ENCODE measurements at regions not wholly inside any gene's neighbourhood (a gene's known extent, or its start where the extent isn't known, plus 50 kb on each side); places are given as distances from the start of the nearest gene placed in this dataset.

GRCh38 chr20:6664574-6664973, 102.9 kb upstream of the BMP2 start:
- FAIRE-seq (no peak), DNase-seq (ENCODE audit: low read depth in 1 of 2, low spot score in 2 of 2) (no peak)
- Histone ChIP-seq H3K79me2 (ENCODE audit: control insufficient read depth in 1 of 2, insufficient read depth in 2 of 2, low read length in 2 of 2) (no peaks in the 10 kb centered on the region), H2BK5ac (ENCODE audit: low read depth, low read length) (no peak overlapping the region), H2AFZ (ENCODE audit: low read length) (no peak overlapping the region), H3K23me2 (ENCODE audit: low read depth, low read length) (no peaks in the 10 kb centered on the region; the same call in 1 of the 2 replicates), H2BK120ac (replicated peaks; ENCODE audit: low read depth, low read length) (no peak overlapping the region), H4K8ac (ENCODE audit: extremely low read depth, insufficient read depth, low read length) (no peak overlapping the region), H3K27me3 (replicated peaks in 1 of 4; ENCODE audit: control insufficient read depth in 3 of 4, extremely low read depth in 1 of 4, insufficient read depth in 3 of 4, low read length in 3 of 4) (no peaks in the 10 kb centered on the region), H3K4me2 (ENCODE audit: insufficient read depth in 1 of 2, low read depth in 2 of 2, low read length in 2 of 2) (no peak overlapping the region), H3K4ac (replicated peaks; ENCODE audit: insufficient read length, low read depth, low read length) (no peak overlapping the region), H3K4me3 (ENCODE audit: extremely low read depth in 1 of 4, insufficient read depth in 2 of 4, low read depth in 3 of 4, low read length in 4 of 4) (no peak overlapping the region), H3K27ac (ENCODE audit: low read depth, low read length) (no peak overlapping the region), H2BK15ac (ENCODE audit: low read length) (no peak overlapping the region), H3K9me3 (ENCODE audit: insufficient read depth in 2 of 2, low read depth in 1 of 2, low read length in 1 of 2) (no peaks in the 10 kb centered on the region), H3K4me1 (replicated peaks in 1 of 4; ENCODE audit: control insufficient read depth in 3 of 4, insufficient read depth in 4 of 4, low read length in 3 of 4) (0 out of 7 replicates have a peak, but pooled peaks cover 0 to 5% (median 0%) of the 10 kb centered on the region in 4 experiments), H4K91ac (replicated peaks; ENCODE audit: insufficient read length, low read length) (no peak overlapping the region), H2AK5ac (ENCODE audit: low read depth, low read length) (no peak overlapping the region), H3K14ac (ENCODE audit: insufficient read length) (no peak overlapping the region), H4K5ac (ENCODE audit: insufficient read length, low read depth, low read length) (no peak overlapping the region), H2BK20ac (ENCODE audit: low read length) (no peak overlapping the region), H3K18ac (ENCODE audit: extremely low read depth, low read length) (no peak overlapping the region), H3K23ac (ENCODE audit: insufficient read length) (no peak overlapping the region), H2BK12ac (ENCODE audit: low read depth, low read length) (no peak overlapping the region), H3K79me1 (ENCODE audit: low read depth, low read length) (no peaks in the 10 kb centered on the region), H3K9ac (replicated peaks in 1 of 4; ENCODE audit: extremely low read depth in 1 of 4, low read depth in 3 of 4, low read length in 3 of 4) (no peak overlapping the region), H4K20me1 (replicated peaks in 1 of 2; ENCODE audit: control insufficient read depth in 1 of 2, insufficient read depth in 2 of 2, low read length in 2 of 2) (no peaks in the 10 kb centered on the region), H3K56ac (replicated peaks; ENCODE audit: insufficient read length, low read depth, low read length) (no peak overlapping the region), H3K36me3 (ENCODE audit: control insufficient read depth in 2 of 4, insufficient read depth in 4 of 4, low read length in 3 of 4) (no peaks in the 10 kb centered on the region)
- ChIA-PET POLR2A (ENCODE audit: partially characterized antibody) (no interaction called here), CTCF (ENCODE audit: partially characterized antibody) (interaction anchor here (1.0 to 3.7 kb wide), 2 partner anchors 8 to 28 kb away, joined by 3 to 12 read pairs; no protein-coding TSS in a partner anchor)
- WGBS, 2 experiments (ENCODE audit: extremely low coverage in 1 of 2, insufficient coverage in 1 of 2, insufficient read length in 1 of 2, insufficient replicate concordance in 2 of 2, low coverage in 1 of 2, low lambda C conversion rate in 2 of 2, missing lambda C conversion rate in 1 of 2): 95% methylated on average over 1 of the region's 1 CpG; no CpG with 5 or more reads in 1 of the 2 experiments
- TF ChIP-seq CTBP2 (IDR thresholded peaks at IDR 0.05; ENCODE audit: borderline replicate concordance, insufficient read depth, insufficient read length, low read length) (no peak), RAD21 (IDR thresholded peaks at IDR 0.05 in 1 of 2, conservative IDR thresholded peaks at IDR 0.05 in 1 of 2; ENCODE audit: low read depth in 2 of 2, low read length in 2 of 2) (no peak), SAP30 (IDR thresholded peaks at IDR 0.05; ENCODE audit: insufficient read depth, insufficient replicate concordance, low read length) (no peak), JUND (IDR thresholded peaks at IDR 0.05; ENCODE audit: low read length) (no peak), BRCA1 (IDR thresholded peaks at IDR 0.05; ENCODE audit: low read depth, low read length) (no peak), CBX8 (IDR thresholded peaks at IDR 0.05; ENCODE audit: borderline replicate concordance, low read depth, low read length) (no peak), MAX (IDR thresholded peaks at IDR 0.05) (no peak), CREB1 (IDR thresholded peaks at IDR 0.05) (no peak), RNF2 (IDR thresholded peaks at IDR 0.05; ENCODE audit: borderline replicate concordance, low read depth, low read length, missing control alignments, poor library complexity, severe bottlenecking) (no peak), FOSL1 (IDR thresholded peaks at IDR 0.05; ENCODE audit: insufficient read depth, low read depth, low read length) (no peak), SP4 (IDR thresholded peaks at IDR 0.05; ENCODE audit: low read length) (no peak)
- TF ChIP-seq, protein P1, sequence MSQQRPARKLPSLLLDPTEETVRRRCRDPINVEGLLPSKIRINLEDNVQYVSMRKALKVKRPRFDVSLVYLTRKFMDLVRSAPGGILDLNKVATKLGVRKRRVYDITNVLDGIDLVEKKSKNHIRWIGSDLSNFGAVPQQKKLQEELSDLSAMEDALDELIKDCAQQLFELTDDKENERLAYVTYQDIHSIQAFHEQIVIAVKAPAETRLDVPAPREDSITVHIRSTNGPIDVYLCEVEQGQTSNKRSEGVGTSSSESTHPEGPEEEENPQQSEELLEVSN (IDR thresholded peaks at IDR 0.05): no peak
